Gastrocnemius medialis (tissue), 4 donors: ENCODE measurements at regions not wholly inside any gene's neighbourhood (a gene's known extent, or its start where the extent isn't known, plus 50 kb on each side); places are given as distances from the start of the nearest gene placed in this dataset.

ENCODE experiments used
- POLR2A ChIP-seq, 2 donors: fragments of 450-650 bp; IDR thresholded peaks; one replicate each; pipeline ENCODE4 v1.6.1; 2017; ENCODE audit warnings: antibody characterized with exemption in 2 of 2, mild to moderate bottlenecking in 2 of 2, moderate library complexity in 2 of 2
- TF ChIP-seq, protein P1 (sequence below), 5 experiments: fragments of 450-650 bp in 3 of 5; fragments of 200-600 bp in 2 of 5; sonication (generic) in 2 of 5; IDR thresholded peaks in 4 of 5; conservative IDR thresholded peaks in 1 of 5; 1 replicate in 4 of 5; 2 replicates in 1 of 5; pipeline ENCODE4 v1.5.1; 2016 to 2019; ENCODE audit warnings: antibody characterized with exemption in 5 of 5, mild to moderate bottlenecking in 3 of 5, moderate library complexity in 3 of 5

DNA sequence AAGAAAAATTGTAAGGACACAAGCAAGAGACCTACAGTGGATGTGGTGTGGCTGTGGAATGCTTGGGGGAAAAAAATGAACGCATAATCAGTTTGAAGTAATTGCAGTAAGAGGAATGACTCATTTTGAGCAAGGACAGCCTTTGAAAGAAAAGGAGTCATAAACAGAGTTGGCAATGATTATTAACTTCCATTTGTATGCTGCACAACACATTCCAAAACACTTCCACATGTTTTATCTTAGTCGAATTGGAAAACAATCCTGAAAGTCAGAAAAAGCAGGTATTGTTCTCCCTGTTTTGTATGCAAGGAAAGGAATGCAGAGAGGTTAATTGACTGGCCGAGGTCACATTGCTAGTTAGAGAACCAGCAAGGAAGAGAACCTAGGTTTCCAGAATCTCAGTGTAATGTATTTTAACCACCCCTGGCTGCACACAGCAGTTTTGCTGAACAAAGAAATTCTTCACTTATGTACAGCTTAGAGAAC is 630.0 kb upstream of the MIR17HG start:
- TF ChIP-seq, protein P1, sequence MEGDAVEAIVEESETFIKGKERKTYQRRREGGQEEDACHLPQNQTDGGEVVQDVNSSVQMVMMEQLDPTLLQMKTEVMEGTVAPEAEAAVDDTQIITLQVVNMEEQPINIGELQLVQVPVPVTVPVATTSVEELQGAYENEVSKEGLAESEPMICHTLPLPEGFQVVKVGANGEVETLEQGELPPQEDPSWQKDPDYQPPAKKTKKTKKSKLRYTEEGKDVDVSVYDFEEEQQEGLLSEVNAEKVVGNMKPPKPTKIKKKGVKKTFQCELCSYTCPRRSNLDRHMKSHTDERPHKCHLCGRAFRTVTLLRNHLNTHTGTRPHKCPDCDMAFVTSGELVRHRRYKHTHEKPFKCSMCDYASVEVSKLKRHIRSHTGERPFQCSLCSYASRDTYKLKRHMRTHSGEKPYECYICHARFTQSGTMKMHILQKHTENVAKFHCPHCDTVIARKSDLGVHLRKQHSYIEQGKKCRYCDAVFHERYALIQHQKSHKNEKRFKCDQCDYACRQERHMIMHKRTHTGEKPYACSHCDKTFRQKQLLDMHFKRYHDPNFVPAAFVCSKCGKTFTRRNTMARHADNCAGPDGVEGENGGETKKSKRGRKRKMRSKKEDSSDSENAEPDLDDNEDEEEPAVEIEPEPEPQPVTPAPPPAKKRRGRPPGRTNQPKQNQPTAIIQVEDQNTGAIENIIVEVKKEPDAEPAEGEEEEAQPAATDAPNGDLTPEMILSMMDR (IDR thresholded peaks at IDR 0.05 in 4 of 5, conservative IDR thresholded peaks at IDR 0.05 in 1 of 5): no peak
- no peak for TF ChIP-seq POLR2A (IDR thresholded peaks at IDR 0.05)
